ENCODE measurements at regions not wholly inside any gene's neighbourhood (a gene's known extent, or its start where the extent isn't known, plus 50 kb on each side); places are given as distances from the start of the nearest gene placed in this dataset.

DNA sequence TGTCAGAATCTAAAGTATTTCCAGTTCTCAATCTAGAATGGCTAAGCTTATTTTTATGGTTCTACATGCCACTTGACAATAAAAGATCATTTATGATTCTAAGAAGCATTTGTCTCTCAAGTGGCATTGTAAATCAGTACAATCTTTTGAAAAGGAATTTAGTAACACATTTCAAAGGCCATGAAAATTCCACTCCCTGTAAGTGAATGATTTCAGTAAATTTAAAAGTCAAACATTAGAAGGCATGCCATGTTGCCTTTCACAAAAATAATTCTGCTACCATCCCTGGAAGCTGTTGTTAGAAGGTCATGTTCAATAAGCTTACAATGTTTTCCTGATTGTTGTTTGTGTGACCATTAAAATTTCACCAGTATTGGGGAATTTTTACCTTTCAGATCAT is 142.9 kb downstream of the RPIA start:
- no peak for DNase-seq (ENCODE audit: low spot score)

DNA sequence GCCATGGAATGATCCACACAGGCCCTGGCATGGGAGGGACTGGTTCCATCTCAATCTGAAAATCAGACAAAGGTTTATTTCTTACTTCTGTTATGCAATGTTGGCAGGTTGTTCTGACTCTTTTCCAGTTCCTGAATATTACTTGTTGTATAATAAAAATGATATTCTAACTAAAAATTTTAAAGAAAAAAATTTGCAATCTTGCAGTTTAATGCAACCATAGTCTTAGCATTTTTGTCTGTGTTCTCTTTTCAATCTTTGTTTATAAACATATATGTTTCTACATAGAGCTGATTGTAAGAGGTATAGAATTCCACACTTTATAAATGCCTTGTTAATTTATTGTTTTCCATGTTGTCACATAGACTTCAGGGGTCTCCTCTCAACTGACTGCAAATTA is 143.4 kb downstream of the RPIA start:
- no peak for DNase-seq (ENCODE audit: low spot score)

- no peak for DNase-seq (ENCODE audit: low spot score)
These were observed 144.3 kb downstream of the RPIA start for GRCh38 chr2:88835726-88836125.

DNA sequence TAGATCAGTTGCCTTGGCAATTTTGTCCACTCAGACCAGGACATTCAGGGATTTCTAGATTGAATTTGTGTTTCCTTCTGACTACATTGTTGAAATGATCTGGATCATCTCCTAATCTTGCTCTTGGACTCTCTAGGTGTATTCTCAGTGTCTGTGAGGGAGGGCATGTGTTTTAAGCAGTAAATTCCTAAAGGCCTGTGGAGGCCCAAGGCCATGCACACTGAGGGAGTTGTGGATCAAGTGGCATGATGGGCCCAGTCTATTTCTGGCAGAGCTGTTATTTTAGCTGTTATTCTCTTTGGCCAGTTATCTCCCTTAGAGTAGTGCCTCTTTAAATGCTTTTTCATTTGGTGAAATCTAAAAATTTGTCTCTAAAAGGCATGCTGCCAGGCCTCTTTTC is 144.9 kb downstream of the RPIA start:
- DNase-seq (ENCODE audit: low spot score), result no peak

GRCh38 chr2:88837511-88838160 is 146.2 kb downstream of the RPIA start:
- no peak for DNase-seq (ENCODE audit: low spot score)

DNA sequence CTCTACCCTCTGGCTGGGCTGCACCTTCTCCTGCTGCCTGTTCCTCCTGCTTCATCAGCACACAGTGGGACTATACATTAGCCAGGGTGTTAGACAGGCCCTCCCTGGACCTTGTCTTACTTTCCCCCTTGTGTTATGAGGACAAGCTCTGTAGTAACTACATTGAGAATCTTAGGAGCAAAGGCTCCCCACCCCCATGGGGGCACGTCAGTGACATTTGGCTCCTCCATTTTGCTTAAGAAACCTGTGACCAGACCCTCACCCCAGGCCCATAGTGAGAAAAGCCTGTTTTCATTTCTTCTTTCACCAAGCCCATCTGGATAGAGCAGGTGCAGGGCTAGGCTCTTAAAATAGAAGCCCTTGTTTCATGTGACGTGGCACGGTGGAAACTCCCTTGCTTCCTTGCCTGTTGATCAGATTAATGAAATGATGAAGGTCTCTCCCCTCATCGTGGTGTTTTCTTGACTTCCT is 146.7 kb downstream of the RPIA start:
- DNase-seq (ENCODE audit: low spot score), result no peak

DNA sequence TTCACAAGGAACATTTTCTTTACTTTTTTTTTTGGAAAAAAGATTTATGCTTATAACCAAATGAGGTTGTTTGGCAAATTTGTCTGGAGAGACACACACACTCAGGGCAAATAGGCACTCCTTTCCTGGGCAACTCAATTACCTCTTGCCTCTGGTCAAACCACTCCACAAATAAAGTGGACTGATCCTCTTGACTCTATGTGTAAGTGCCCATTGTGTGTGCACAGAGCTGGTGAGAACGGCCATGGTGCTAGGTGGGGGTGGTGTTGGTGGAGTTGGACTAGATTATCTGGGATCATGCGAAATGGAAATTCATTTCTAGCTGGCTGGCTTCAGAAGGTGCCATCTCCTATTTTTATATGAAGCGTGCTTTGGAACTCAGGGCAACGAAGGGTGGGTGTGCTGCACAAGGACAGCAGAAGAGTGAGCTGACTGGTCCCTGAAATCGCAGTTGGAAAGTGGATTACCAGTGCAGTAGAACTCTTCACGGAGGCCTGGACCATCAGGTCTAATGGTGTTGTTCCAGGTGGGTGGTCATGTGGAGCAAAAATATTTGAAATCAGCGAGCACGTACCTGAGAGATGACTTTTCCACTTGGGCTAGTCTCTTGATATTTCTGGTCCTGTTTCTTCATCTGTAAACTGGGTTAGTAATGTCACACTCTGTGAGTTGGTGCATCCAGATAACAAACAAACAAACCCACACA is 149.9 kb downstream of the RPIA start:
- no peak for DNase-seq (ENCODE audit: low spot score)

GRCh38 chr2:88842656-88843460 is 151.4 kb downstream of the RPIA start:
- DNase-seq (ENCODE audit: low spot score), result no peak

GRCh38 chr2:88843651-88844050 is 152.2 kb downstream of the RPIA start:
- DNase-seq (ENCODE audit: low spot score), result no peak

DNA sequence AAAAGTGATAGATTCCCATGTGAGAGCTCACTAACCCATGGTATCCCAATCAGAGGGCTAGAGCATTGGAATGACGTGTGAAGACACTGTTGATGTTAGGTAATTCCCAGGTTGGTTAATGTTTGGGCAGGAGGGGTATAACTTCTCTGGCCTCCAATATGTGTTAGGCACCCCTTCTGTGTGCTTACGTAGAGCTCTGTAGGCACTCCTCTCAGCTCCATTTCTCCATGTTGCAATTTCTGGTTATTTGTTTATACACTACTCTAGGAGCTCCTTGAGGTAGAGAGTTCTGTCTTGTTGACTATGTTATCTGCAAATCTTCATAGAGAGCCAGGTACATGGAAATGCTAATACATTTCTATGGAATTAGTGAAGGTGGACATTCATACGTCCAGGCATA is 153.5 kb downstream of the RPIA start:
- no peak for DNase-seq (ENCODE audit: low spot score)

GRCh38 chr2:88845772-88846661 is 154.5 kb downstream of the RPIA start:
- no peak for DNase-seq (ENCODE audit: low spot score)

GRCh38 chr2:88852753-88853402 is 161.4 kb downstream of the RPIA start:
- DNase-seq (ENCODE audit: low spot score), result no peak

DNA sequence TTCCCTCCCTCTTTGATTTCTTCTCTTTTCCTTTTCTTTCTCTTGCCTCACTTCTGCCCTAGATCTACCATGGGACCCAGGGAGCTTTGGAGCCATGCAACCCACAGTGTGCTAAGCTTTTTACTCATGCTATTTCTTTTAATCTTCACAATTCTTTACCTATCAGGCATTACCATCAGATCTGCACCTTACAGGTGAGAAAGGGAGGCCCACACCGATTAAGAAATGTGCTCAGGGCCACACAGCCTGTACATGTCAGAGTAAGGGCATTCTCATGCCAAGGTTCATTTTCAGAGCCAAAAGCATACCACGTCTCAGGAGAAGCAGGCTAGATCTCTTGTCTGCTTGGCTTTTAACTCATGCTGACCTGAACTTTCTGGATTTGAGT is 161.9 kb downstream of the RPIA start:
- DNase-seq (ENCODE audit: low spot score), result no peak

- DNase-seq (ENCODE audit: low spot score), result no peak
These were observed 163.1 kb downstream of the RPIA start for GRCh38 chr2:88854528-88854927.

DNA sequence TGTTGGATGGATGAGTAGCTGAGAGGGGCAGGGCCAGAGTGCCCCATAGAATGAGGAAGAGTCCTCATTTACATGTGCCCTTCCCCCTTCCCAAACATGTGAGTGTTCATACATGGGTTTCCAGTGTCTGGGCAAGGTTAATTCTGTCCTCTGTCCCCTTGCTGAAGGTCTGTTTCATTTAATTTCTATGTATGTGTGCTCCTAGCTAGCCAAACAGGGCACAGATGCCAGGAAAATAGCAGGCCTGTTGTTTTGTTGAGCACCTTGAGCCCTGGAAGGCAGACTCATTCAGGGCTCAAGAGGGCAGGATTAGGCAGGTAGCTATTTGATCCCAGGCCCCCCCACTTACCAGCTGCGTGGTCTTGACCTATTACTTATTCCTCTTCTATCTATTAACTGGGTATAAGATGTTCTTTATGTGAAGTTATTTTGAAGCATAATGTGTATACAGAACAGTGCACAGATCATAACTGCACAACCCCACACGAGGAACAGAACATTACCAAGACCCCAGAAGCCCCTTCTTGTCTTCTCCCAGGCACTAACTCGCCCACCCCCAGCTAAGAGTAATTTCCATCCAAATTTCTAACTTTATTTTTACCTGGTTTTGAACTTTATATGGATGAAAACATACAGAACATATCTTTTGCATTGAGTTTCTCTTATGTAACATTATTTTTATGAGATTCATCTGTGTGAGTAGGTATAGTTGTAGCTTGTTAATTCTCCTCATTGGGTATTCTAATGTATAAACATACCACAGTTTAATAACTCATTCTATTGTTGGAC is 164.3 kb downstream of the RPIA start:
- no peak for DNase-seq (ENCODE audit: low spot score)

DNA sequence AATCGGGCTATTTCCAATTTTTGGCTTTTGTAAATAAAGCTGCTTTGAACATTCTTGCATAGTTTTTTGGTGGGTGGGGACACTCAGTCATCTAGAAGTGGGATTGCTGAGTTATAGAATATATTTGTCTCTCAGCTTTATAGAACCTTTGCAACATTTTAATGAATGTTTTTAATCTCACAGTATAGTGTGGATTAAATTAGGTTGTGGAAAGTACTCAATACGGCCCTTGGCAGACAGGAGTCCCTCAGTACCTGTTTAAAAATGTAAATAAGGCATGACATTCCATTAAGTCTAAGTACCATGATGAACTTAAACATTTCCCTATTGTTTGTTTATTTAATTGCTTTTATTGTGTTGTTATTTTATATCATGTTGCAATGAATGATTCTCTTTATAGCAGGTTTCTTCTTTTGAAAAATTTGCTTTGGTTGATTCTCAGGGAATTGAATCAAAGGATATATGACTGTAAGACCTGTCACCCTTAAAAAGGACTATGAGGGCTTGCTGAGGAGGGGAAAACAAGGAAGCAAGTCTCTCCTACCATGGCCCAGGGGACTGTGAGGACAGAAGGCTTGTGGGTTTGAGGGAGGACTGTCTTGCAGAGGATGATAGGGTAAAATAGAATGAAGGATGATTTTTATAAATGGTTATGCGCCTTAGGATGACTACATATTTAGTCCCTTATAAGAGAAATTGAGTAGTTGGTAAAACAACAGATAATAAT is 165.1 kb downstream of the RPIA start:
- no peak for DNase-seq (ENCODE audit: low spot score)

- peak; percentile 16 for DNase-seq (ENCODE audit: low spot score)
These were observed 165.8 kb downstream of the RPIA start for GRCh38 chr2:88857274-88857741.

- DNase-seq (ENCODE audit: low spot score), result peak; percentile 23
These were observed 166.5 kb downstream of the RPIA start for GRCh38 chr2:88857951-88858411.

DNA sequence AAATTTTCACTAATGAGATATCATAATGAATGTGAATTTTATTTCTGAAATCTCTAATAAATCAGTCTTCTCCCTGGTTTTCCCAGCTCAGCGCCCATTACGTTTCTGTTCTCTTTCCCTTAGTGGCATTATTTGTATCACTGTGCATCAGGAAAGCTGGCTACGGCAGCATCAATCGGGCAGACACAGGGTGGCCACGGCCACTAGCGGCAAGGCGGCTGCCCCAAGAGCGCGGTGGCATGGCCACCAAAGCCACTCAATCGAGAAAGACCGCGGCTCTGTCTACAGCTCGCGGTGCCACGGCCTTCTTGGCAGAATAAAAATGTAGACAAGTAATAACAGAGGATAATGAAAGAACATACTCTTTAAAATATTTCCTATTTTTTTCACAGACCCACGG is 168.0 kb downstream of the RPIA start:
- no peak for DNase-seq (ENCODE audit: low spot score)

All from iPS-NIHi11 (cell line).